HepG2 (cell line): ENCODE measurements at regions not wholly inside any gene's neighbourhood (a gene's known extent, or its start where the extent isn't known, plus 50 kb on each side); places are given as distances from the start of the nearest gene placed in this dataset.

ENCODE experiments used
- ATAC-seq: fragments of 200-7000 bp; cut with Tn5 transposase; 3 replicates; pipeline ENCODE4 v1.9.1; 2020; ENCODE audit warnings: mild to moderate bottlenecking, moderate library complexity
- BruUV-seq: library from RNA; stranded (reverse); fragments of 400-500 nt; replicated peaks from 2 replicates; lab custom pipeline; 2021; lab: Mats Ljungman, UMichigan
- CTCF ChIA-PET: fragments of 300-600 bp; formaldehyde crosslinking; extraction: SDS; loops from one replicate; lab custom pipeline; 2021; ENCODE audit warnings: low total read pairs, inconsistent platforms, low intra/inter-chr PET ratio; lab: Yijun Ruan, JAX
- POLR2A ChIA-PET: fragments of 350-600 bp; sonication (Branson Sonifier 250); formaldehyde crosslinking; loops from one replicate; lab custom pipeline; 2020; ENCODE audit warnings: antibody characterized with exemption, inconsistent platforms; lab: Yijun Ruan, JAX
- DNase-seq: peaks from one replicate; pipeline ENCODE4 v3.0.0-alpha.2; 2015; ENCODE audit warnings: low spot score
- FAIRE-seq: peaks from 3 replicates; lab custom pipeline; 2011; peaks lifted over from hg19 to GRCh38; lab: Jason Lieb, UNC
- H2AFZ ChIP-seq: one replicate; pipeline ENCODE4 v1.6.1; 2011; ENCODE audit warnings: low read length, inconsistent platforms
- H3K27ac ChIP-seq: fragments of 300-600 bp; 3 replicates; pipeline ENCODE4 v1.8.0; 2011; ENCODE audit warnings: mixed run types, mild to moderate bottlenecking, mixed read lengths, low read length, inconsistent platforms; ENCODE audit not compliant: insufficient read depth; ENCODE audit errors: extremely low read length
- H3K27me3 ChIP-seq, 2 experiments: fragments of 200-600 bp in 1 of 2; 2 replicates in 1 of 2; 3 replicates in 1 of 2; pipeline versions ENCODE4 v1.6.0 to v1.8.0; 2011; ENCODE audit warnings: low read length in 2 of 2, mild to moderate bottlenecking in 2 of 2, moderate library complexity in 2 of 2, inconsistent platforms in 1 of 2; ENCODE audit not compliant: insufficient read depth in 2 of 2, control insufficient read depth in 1 of 2
- H3K36me3 ChIP-seq, 2 experiments: fragments of 200-600 bp in 1 of 2; replicated peaks in 1 of 2; 2 replicates in 1 of 2; 3 replicates in 1 of 2; pipeline versions ENCODE4 v1.5.1 to v1.8.0; 2011; ENCODE audit warnings: low read length in 2 of 2, inconsistent platforms in 1 of 2; ENCODE audit not compliant: insufficient read depth in 2 of 2, control insufficient read depth in 1 of 2
- H3K4me1 ChIP-seq: 2 replicates; pipeline ENCODE4 v1.5.1; 2012; ENCODE audit warnings: low read length, inconsistent platforms; ENCODE audit not compliant: insufficient read depth
- H3K4me2 ChIP-seq: 2 replicates; pipeline ENCODE4 v1.6.0; 2011; ENCODE audit warnings: low read depth, low read length, inconsistent platforms
- H3K4me3 ChIP-seq, 3 experiments: fragments of 200-600 bp in 1 of 3; sonication (generic), shearing (Covaris generic) in 1 of 3; replicated peaks in 1 of 3; 2 replicates each; pipeline ENCODE4 v1.5.1; 2011 to 2016; ENCODE audit warnings: low read length in 3 of 3, inconsistent platforms in 2 of 3, low read depth in 2 of 3, mild to moderate bottlenecking in 2 of 3, control low read depth in 1 of 3, mixed read lengths in 1 of 3; ENCODE audit not compliant: insufficient read depth in 1 of 3
- H3K79me2 ChIP-seq: one replicate; pipeline ENCODE4 v1.6.1; 2011; ENCODE audit warnings: low read length, inconsistent platforms; ENCODE audit not compliant: insufficient read depth
- H3K9ac ChIP-seq: 2 replicates; pipeline ENCODE4 v1.6.0; 2011; ENCODE audit warnings: mild to moderate bottlenecking, low read depth, low read length, inconsistent platforms; ENCODE audit not compliant: insufficient read depth
- H3K9me3 ChIP-seq: 2 replicates; pipeline ENCODE4 v1.5.1; 2012; ENCODE audit warnings: mild to moderate bottlenecking, low read length
- H4K20me1 ChIP-seq: 2 replicates; pipeline ENCODE4 v1.6.0; 2011; ENCODE audit warnings: inconsistent platforms, mild to moderate bottlenecking, low read length, moderate library complexity; ENCODE audit not compliant: insufficient read depth
- CREB3 ChIP-seq: sonication (generic); formaldehyde crosslinking; IDR thresholded peaks from 2 replicates; pipeline ENCODE4 v1.5.0; 2020; ENCODE audit warnings: missing genetic modification reagents
- DRAP1 ChIP-seq: IDR thresholded peaks from 2 replicates; pipeline ENCODE4 v1.6.1; 2016; ENCODE audit warnings: missing genetic modification reagents, missing compliant biosample characterization
- FOXK1 ChIP-seq: sonication (generic); formaldehyde crosslinking; IDR thresholded peaks from 2 replicates; pipeline ENCODE4 v1.4.0; 2020; ENCODE audit warnings: low read depth, missing genetic modification reagents, borderline replicate concordance
- GPBP1L1 ChIP-seq: sonication (generic); formaldehyde crosslinking; IDR thresholded peaks from 2 replicates; pipeline ENCODE4 v1.5.0; 2020; ENCODE audit warnings: mild to moderate bottlenecking, missing genetic modification reagents
- GZF1 ChIP-seq: sonication (generic); formaldehyde crosslinking; IDR thresholded peaks from 2 replicates; pipeline ENCODE4 v1.5.1; 2020; ENCODE audit warnings: mild to moderate bottlenecking, missing genetic modification reagents
- MAF1 ChIP-seq: sonication (generic); formaldehyde crosslinking; IDR thresholded peaks from 2 replicates; pipeline ENCODE4 v1.5.0; 2020; ENCODE audit warnings: missing genetic modification reagents, borderline replicate concordance
- SALL2 ChIP-seq: sonication (generic); formaldehyde crosslinking; IDR thresholded peaks from 2 replicates; pipeline ENCODE4 v1.8.1; 2023; ENCODE audit warnings: mild to moderate bottlenecking, missing genetic modification reagents, inconsistent platforms
- SNAPC5 ChIP-seq: sonication (generic); formaldehyde crosslinking; IDR thresholded peaks from 2 replicates; pipeline ENCODE4 v1.8.1; 2023; ENCODE audit warnings: mild to moderate bottlenecking, missing genetic modification reagents, borderline replicate concordance
- SP2 ChIP-seq: sonication (generic); formaldehyde crosslinking; IDR thresholded peaks from 2 replicates; pipeline ENCODE4 v1.5.1; 2020; ENCODE audit warnings: mild to moderate bottlenecking, missing genetic modification reagents
- TIGD3 ChIP-seq: sonication (generic); formaldehyde crosslinking; IDR thresholded peaks from 2 replicates; pipeline ENCODE4 v1.5.1; 2020; ENCODE audit warnings: mild to moderate bottlenecking, missing genetic modification reagents, borderline replicate concordance
- U2AF1 ChIP-seq: fragments of 200-400 bp; formaldehyde crosslinking; optimal IDR thresholded peaks from 2 replicates; pipeline ENCODE3; 2017; ENCODE audit warnings: mild to moderate bottlenecking, low read depth, low read length
- ZBTB14 ChIP-seq: sonication (generic); formaldehyde crosslinking; IDR thresholded peaks from 2 replicates; pipeline ENCODE4 v1.4.0; 2020; ENCODE audit warnings: missing genetic modification reagents
- ZGPAT ChIP-seq: IDR thresholded peaks from 2 replicates; pipeline ENCODE4 v1.6.1; 2016; ENCODE audit warnings: mild to moderate bottlenecking
- ZNF121 ChIP-seq: sonication (generic); formaldehyde crosslinking; IDR thresholded peaks from 2 replicates; pipeline ENCODE4 v1.5.0; 2020; ENCODE audit warnings: mild to moderate bottlenecking, missing genetic modification reagents
- ZNF235 ChIP-seq: sonication (generic); formaldehyde crosslinking; IDR thresholded peaks from 2 replicates; pipeline ENCODE4 v1.8.1; 2023; ENCODE audit warnings: mild to moderate bottlenecking, missing genetic modification reagents, borderline replicate concordance
- ZNF329 ChIP-seq: sonication (generic); formaldehyde crosslinking; IDR thresholded peaks from 2 replicates; pipeline ENCODE4 v1.9.0; 2021; ENCODE audit warnings: low read depth, mild to moderate bottlenecking, missing genetic modification reagents
- ZNF431 ChIP-seq: sonication (generic); formaldehyde crosslinking; IDR thresholded peaks from 2 replicates; pipeline ENCODE4 v1.9.0; 2022; ENCODE audit warnings: missing genetic modification reagents, low read depth, mild to moderate bottlenecking, borderline replicate concordance
- ZNF749 ChIP-seq: sonication (generic); formaldehyde crosslinking; IDR thresholded peaks from 2 replicates; pipeline ENCODE4 v1.8.0; 2022; ENCODE audit warnings: mild to moderate bottlenecking, missing genetic modification reagents, moderate library complexity, borderline replicate concordance
- WGBS: methylation state at CpG from one replicate; pipeline ENCODE4 v1.1.6; 2017; ENCODE audit warnings: low lambda C conversion rate; 5-methylcytosine and 5-hydroxymethylcytosine counted together
- in situ Hi-C: cut with HindIII; loops from 2 replicates; pipeline ENCODE4 v1.10.0; 2017; ENCODE audit warnings: low pct_unique_long_range_greater_than_20kb; ENCODE audit not compliant: extremely low pct_ligation_motif_present
- intact Hi-C: fragments of 100-400 bp; cut with micrococcal nuclease; formaldehyde crosslinking; loops from one replicate; pipeline ENCODE4 v1.10.0; 2022; ENCODE audit not compliant: unreplicated experiment

GRCh38 chr13:89827552-89827951 lies 1519.9 kb upstream of the MIR17HG start:
- ATAC-seq (no peak), DNase-seq (no peak), FAIRE-seq (no peak)
- Histone ChIP-seq H3K27ac (no peak overlapping the region), H4K20me1 (no peaks in the 10 kb centered on the region), H3K4me1 (no peaks in the 10 kb centered on the region), H3K9ac (no peak overlapping the region), H3K4me2 (no peak overlapping the region), H3K79me2 (no peaks in the 10 kb centered on the region), H2AFZ (no peak overlapping the region), H3K4me3 (no peak overlapping the region), H3K27me3 (no peaks in the 10 kb centered on the region), H3K36me3 (no peaks in the 10 kb centered on the region), H3K9me3 (no peaks in the 10 kb centered on the region)
- WGBS, result 3% methylated on average over 4 of the region's 4 CpGs
- CTCF ChIA-PET, result no interaction called here
- POLR2A ChIA-PET, result no interaction called here
- no peak for TF ChIP-seq U2AF1
- TF ChIP-seq SNAPC5, result no peak
- no peak for TF ChIP-seq ZNF431 (CRISPR knock-in tag)
- no peak for TF ChIP-seq ZGPAT (CRISPR knock-in tag)
- TF ChIP-seq ZNF235 (CRISPR knock-in tag), result no peak
- TF ChIP-seq TIGD3 (CRISPR knock-in tag), result no peak
- no peak for TF ChIP-seq SP2
- no peak for TF ChIP-seq ZNF329 (CRISPR knock-in tag)
- TF ChIP-seq MAF1 (CRISPR knock-in tag), result no peak
- TF ChIP-seq GPBP1L1, result no peak
- TF ChIP-seq GZF1, result no peak
- TF ChIP-seq FOXK1 (CRISPR knock-in tag), result no peak
- no peak for TF ChIP-seq ZBTB14
- no peak for TF ChIP-seq SALL2
- TF ChIP-seq CREB3, result no peak
- no peak for TF ChIP-seq ZNF749 (CRISPR knock-in tag)
- no peak for TF ChIP-seq DRAP1 (CRISPR knock-in tag)
- TF ChIP-seq ZNF121 (CRISPR knock-in tag), result no peak
- in situ Hi-C loops (no loop called here), intact Hi-C loops (no loop called here)
- no TSS peak for BruUV-seq
